Vagina (tissue), 2 donors: ENCODE measurements at regions not wholly inside any gene's neighbourhood (a gene's known extent, or its start where the extent isn't known, plus 50 kb on each side); places are given as distances from the start of the nearest gene placed in this dataset.

Experiments used
- DNase-seq, 2 donors: peaks; one replicate each; pipeline ENCODE4 v3.0.0-alpha.2; 2017; ENCODE audit errors: extremely low spot score in 2 of 2
- H3K27ac ChIP-seq: fragments of 200-600 bp; sonication (generic); one replicate; pipeline ENCODE4 v1.5.1; 2019
- H3K27me3 ChIP-seq: fragments of 200-600 bp; sonication (generic); one replicate; pipeline ENCODE4 v1.5.1; 2019
- H3K36me3 ChIP-seq, 2 donors: fragments of 200-600 bp; sonication (generic); one replicate each; pipeline ENCODE4 v1.5.1; 2017 to 2019
- H3K4me1 ChIP-seq: fragments of 200-600 bp; sonication (generic); one replicate; pipeline ENCODE4 v1.5.1; 2019
- H3K4me3 ChIP-seq, 2 donors: fragments of 200-600 bp; sonication (generic); 1 replicate in 1 of 2; 2 replicates in 1 of 2; pipeline ENCODE4 v1.5.1; 2016 to 2019
- H3K9me3 ChIP-seq: fragments of 200-600 bp; sonication (generic); one replicate; pipeline ENCODE4 v1.5.1; 2019
- CTCF ChIP-seq, 3 experiments: fragments of 450-650 bp in 2 of 3; fragments of 200-600 bp in 1 of 3; sonication (generic) in 1 of 3; IDR thresholded peaks; one replicate each; pipeline ENCODE4 v1.5.1; 2017 to 2019; ENCODE audit warnings: antibody characterized with exemption in 3 of 3, mild to moderate bottlenecking in 2 of 3, moderate library complexity in 2 of 3
- POLR2A ChIP-seq, 2 donors: fragments of 450-650 bp; IDR thresholded peaks; one replicate each; pipeline ENCODE4 v1.6.1; 2017; ENCODE audit warnings: antibody characterized with exemption in 2 of 2, mild to moderate bottlenecking in 2 of 2, moderate library complexity in 2 of 2
- POLR2AphosphoS5 ChIP-seq, 2 donors: sonication (generic); formaldehyde crosslinking; IDR thresholded peaks; one replicate each; pipeline ENCODE4 v1.9.0; 2017; ENCODE audit warnings: antibody characterized with exemption in 2 of 2, mild to moderate bottlenecking in 2 of 2, low read depth in 1 of 2; ENCODE audit not compliant: insufficient read depth in 1 of 2
- intact Hi-C: fragments of 100-400 bp; cut with DNase I; formaldehyde crosslinking; loops from one replicate; pipeline ENCODE4 v1.15.1; 2023

GRCh38 chr5:91742550-91742949, 359.4 kb upstream of the ARRDC3 start:
- Histone ChIP-seq H3K27ac (no peak overlapping the region), H3K36me3 (no peaks in the 10 kb centered on the region), H3K4me3 (no peak overlapping the region), H3K4me1 (no peaks in the 10 kb centered on the region), H3K27me3 (no peaks in the 10 kb centered on the region), H3K9me3 (no peaks in the 10 kb centered on the region)
- intact Hi-C loops: no loop called here
- no peak for DNase-seq
- TF ChIP-seq POLR2AphosphoS5 (IDR thresholded peaks at IDR 0.05; ENCODE audit: insufficient read depth in 1 of 2, low read depth in 1 of 2) (no peak), CTCF (IDR thresholded peaks at IDR 0.05) (no peak), POLR2A (IDR thresholded peaks at IDR 0.05) (no peak)

GRCh38 chr5:91741764-91742505, 358.8 kb upstream of the ARRDC3 start:
- H3K4me3 ChIP-seq: no peak overlapping the region
- no peak for DNase-seq
- no peaks in the 10 kb centered on the region for H3K36me3 ChIP-seq
- H3K27me3 ChIP-seq: no peaks in the 10 kb centered on the region
- H3K4me1 ChIP-seq: no peaks in the 10 kb centered on the region
- TF ChIP-seq CTCF (IDR thresholded peaks at IDR 0.05): no peak
- no peak for TF ChIP-seq POLR2A (IDR thresholded peaks at IDR 0.05)
- TF ChIP-seq POLR2AphosphoS5 (IDR thresholded peaks at IDR 0.05; ENCODE audit: insufficient read depth in 1 of 2, low read depth in 1 of 2): no peak
- intact Hi-C loops: no loop called here
- H3K27ac ChIP-seq: no peak overlapping the region
- H3K9me3 ChIP-seq: no peaks in the 10 kb centered on the region

GRCh38 chr5:91730026-91730425, 346.9 kb upstream of the ARRDC3 start:
- H3K27ac ChIP-seq: no peak overlapping the region
- intact Hi-C loops: no loop called here
- no peaks in the 10 kb centered on the region for H3K9me3 ChIP-seq
- no peak for TF ChIP-seq CTCF (IDR thresholded peaks at IDR 0.05)
- no peak for TF ChIP-seq POLR2AphosphoS5 (IDR thresholded peaks at IDR 0.05; ENCODE audit: insufficient read depth in 1 of 2, low read depth in 1 of 2)
- TF ChIP-seq POLR2A (IDR thresholded peaks at IDR 0.05): no peak
- H3K4me3 ChIP-seq: no peak overlapping the region
- H3K27me3 ChIP-seq: no peaks in the 10 kb centered on the region
- H3K36me3 ChIP-seq: no peaks in the 10 kb centered on the region
- no peak for DNase-seq
- H3K4me1 ChIP-seq: no peaks in the 10 kb centered on the region

- Histone ChIP-seq H3K4me1 (no peaks in the 10 kb centered on the region), H3K27me3 (no peaks in the 10 kb centered on the region), H3K4me3 (no peak overlapping the region), H3K27ac (no peak overlapping the region), H3K9me3 (no peaks in the 10 kb centered on the region), H3K36me3 (no peaks in the 10 kb centered on the region)
- intact Hi-C loops: no loop called here
- no peak for DNase-seq
- no peak for TF ChIP-seq POLR2A (IDR thresholded peaks at IDR 0.05)
Measured at GRCh38 chr5:91727463-91727862, 344.3 kb upstream of the ARRDC3 start.

- Histone ChIP-seq H3K36me3 (no peaks in the 10 kb centered on the region), H3K27ac (no peak overlapping the region), H3K4me1 (no peaks in the 10 kb centered on the region), H3K9me3 (no peaks in the 10 kb centered on the region), H3K4me3 (no peak overlapping the region), H3K27me3 (no peaks in the 10 kb centered on the region)
- no peak for DNase-seq
- TF ChIP-seq CTCF (IDR thresholded peaks at IDR 0.05) (no peak), POLR2A (IDR thresholded peaks at IDR 0.05) (no peak), POLR2AphosphoS5 (IDR thresholded peaks at IDR 0.05; ENCODE audit: insufficient read depth in 1 of 2, low read depth in 1 of 2) (no peak)
- intact Hi-C loops: no loop called here
Measured at GRCh38 chr5:91722736-91723467, 339.8 kb upstream of the ARRDC3 start.
